ENCODE measurements at regions not wholly inside any gene's neighbourhood (a gene's known extent, or its start where the extent isn't known, plus 50 kb on each side); places are given as distances from the start of the nearest gene placed in this dataset.

- DNase-seq (ENCODE audit: insufficient read length, low spot score) (no peak), FAIRE-seq (no peak)
- TF ChIP-seq TAF1 (IDR thresholded peaks at IDR 0.05; ENCODE audit: low read depth, low read length) (no peak), SPI1 (IDR thresholded peaks at IDR 0.05; ENCODE audit: low read depth, low read length) (no peak), POLR2AphosphoS5 (IDR thresholded peaks at IDR 0.05; ENCODE audit: low read depth, low read length) (no peak), POLR2A (IDR thresholded peaks at IDR 0.05; ENCODE audit: low read depth, low read length) (no peak), PAX5 (IDR thresholded peaks at IDR 0.05; ENCODE audit: insufficient read depth, low read length, severe bottlenecking) (no peak), POU2F2 (IDR thresholded peaks at IDR 0.05; ENCODE audit: low read depth, low read length) (no peak)
Measured at GRCh38 chr4:110710070-110710469, 87.2 kb upstream of the PITX2 start.

DNA sequence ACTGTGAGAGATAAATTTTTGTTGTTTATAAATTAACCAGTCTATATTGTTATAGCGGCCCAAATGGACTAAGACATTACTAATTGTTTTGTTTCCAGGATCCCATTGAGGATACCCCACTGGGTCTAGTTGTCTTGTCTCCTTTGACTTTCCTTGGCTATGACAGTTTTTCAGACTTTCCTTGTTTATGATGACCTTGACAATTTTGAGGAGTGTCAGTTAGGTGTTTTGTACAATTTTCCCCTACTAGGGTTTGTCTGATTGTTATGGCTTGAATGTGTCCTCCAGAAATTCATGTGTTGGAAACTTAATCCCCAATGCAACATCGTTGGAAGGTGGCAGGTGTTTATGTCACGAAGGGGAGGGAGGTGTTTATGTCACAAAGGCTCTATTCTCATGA lies 89.6 kb upstream of the PITX2 start:
- TF ChIP-seq POLR2AphosphoS5 (IDR thresholded peaks at IDR 0.05; ENCODE audit: low read depth, low read length) (no peak), SPI1 (IDR thresholded peaks at IDR 0.05; ENCODE audit: low read depth, low read length) (no peak), PAX5 (IDR thresholded peaks at IDR 0.05; ENCODE audit: insufficient read depth, low read length, severe bottlenecking) (no peak), TAF1 (IDR thresholded peaks at IDR 0.05; ENCODE audit: low read depth, low read length) (no peak), POLR2A (IDR thresholded peaks at IDR 0.05; ENCODE audit: low read depth, low read length) (no peak), POU2F2 (IDR thresholded peaks at IDR 0.05; ENCODE audit: low read depth, low read length) (no peak)
- no peak for FAIRE-seq
- no peak for DNase-seq (ENCODE audit: insufficient read length, low spot score)

DNA sequence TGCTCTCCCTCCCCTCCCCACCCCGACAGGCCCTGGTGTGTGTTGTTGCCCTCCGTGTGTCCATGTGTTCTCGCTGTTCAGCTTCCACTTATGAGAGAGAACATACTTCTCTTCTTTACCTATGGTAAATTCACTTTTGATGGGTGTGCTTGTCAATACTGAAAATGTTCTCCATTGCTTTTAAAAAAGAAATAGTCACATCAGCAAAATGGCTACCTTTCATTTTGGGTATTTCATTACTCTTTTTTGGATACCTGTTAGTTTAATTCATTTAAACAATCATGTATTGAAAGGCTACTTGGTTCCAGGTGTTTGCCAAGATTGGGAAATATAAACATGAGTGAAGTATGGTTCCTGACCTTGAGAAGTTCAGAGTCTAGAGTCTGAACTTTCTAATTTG lies 107.4 kb upstream of the PITX2 start:
- no peak for FAIRE-seq
- no peak for DNase-seq (ENCODE audit: insufficient read length, low spot score)
- no peak for TF ChIP-seq PAX5 (IDR thresholded peaks at IDR 0.05; ENCODE audit: insufficient read depth, low read length, severe bottlenecking)
- no peak for TF ChIP-seq SPI1 (IDR thresholded peaks at IDR 0.05; ENCODE audit: low read depth, low read length)
- TF ChIP-seq POU2F2 (IDR thresholded peaks at IDR 0.05; ENCODE audit: low read depth, low read length) = no peak
- TF ChIP-seq POLR2A (IDR thresholded peaks at IDR 0.05; ENCODE audit: low read depth, low read length) = no peak
- no peak for TF ChIP-seq POLR2AphosphoS5 (IDR thresholded peaks at IDR 0.05; ENCODE audit: low read depth, low read length)
- TF ChIP-seq TAF1 (IDR thresholded peaks at IDR 0.05; ENCODE audit: low read depth, low read length) = no peak

- FAIRE-seq (no peak), DNase-seq (ENCODE audit: insufficient read length, low spot score) (no peak)
- TF ChIP-seq POLR2AphosphoS5 (IDR thresholded peaks at IDR 0.05; ENCODE audit: low read depth, low read length) = no peak
Measured at GRCh38 chr4:110733901-110734300, 111.0 kb upstream of the PITX2 start.

- DNase-seq (ENCODE audit: insufficient read length, low spot score) (no peak), FAIRE-seq (no peak)
- TF ChIP-seq SPI1 (IDR thresholded peaks at IDR 0.05; ENCODE audit: low read depth, low read length) (no peak), POU2F2 (IDR thresholded peaks at IDR 0.05; ENCODE audit: low read depth, low read length) (no peak), POLR2A (IDR thresholded peaks at IDR 0.05; ENCODE audit: low read depth, low read length) (no peak), POLR2AphosphoS5 (IDR thresholded peaks at IDR 0.05; ENCODE audit: low read depth, low read length) (no peak), PAX5 (IDR thresholded peaks at IDR 0.05; ENCODE audit: insufficient read depth, low read length, severe bottlenecking) (no peak), TAF1 (IDR thresholded peaks at IDR 0.05; ENCODE audit: low read depth, low read length) (no peak)
Measured at GRCh38 chr4:110735686-110736085, 112.8 kb upstream of the PITX2 start.

DNA sequence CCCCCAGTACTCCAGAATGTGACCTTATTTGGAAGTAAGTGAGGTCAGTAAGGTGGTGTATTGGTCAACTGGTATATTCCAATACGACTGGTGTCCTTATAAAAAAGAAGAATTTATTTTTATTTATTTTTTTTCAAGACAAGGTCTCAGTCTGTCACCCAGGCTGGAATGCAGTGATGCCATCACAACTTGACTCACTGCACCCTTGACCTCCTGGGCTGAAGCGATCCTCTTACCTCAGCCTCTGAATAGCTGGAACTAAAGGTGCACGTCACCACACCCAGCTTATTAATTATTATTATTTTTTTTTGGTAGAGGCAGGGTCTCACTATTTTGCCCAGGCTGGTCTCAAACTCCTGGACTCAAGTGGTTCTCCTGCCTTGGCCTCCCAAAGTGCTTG lies 115.1 kb upstream of the PITX2 start:
- FAIRE-seq (no peak), DNase-seq (ENCODE audit: insufficient read length, low spot score) (no peak)
- TF ChIP-seq TAF1 (IDR thresholded peaks at IDR 0.05; ENCODE audit: low read depth, low read length) (no peak), POU2F2 (IDR thresholded peaks at IDR 0.05; ENCODE audit: low read depth, low read length) (no peak), PAX5 (IDR thresholded peaks at IDR 0.05; ENCODE audit: insufficient read depth, low read length, severe bottlenecking) (no peak), POLR2AphosphoS5 (IDR thresholded peaks at IDR 0.05; ENCODE audit: low read depth, low read length) (no peak), POLR2A (IDR thresholded peaks at IDR 0.05; ENCODE audit: low read depth, low read length) (no peak), SPI1 (IDR thresholded peaks at IDR 0.05; ENCODE audit: low read depth, low read length) (no peak)

- TF ChIP-seq SPI1 (IDR thresholded peaks at IDR 0.05; ENCODE audit: low read depth, low read length) (no peak), POLR2A (IDR thresholded peaks at IDR 0.05; ENCODE audit: low read depth, low read length) (no peak), POU2F2 (IDR thresholded peaks at IDR 0.05; ENCODE audit: low read depth, low read length) (no peak), PAX5 (IDR thresholded peaks at IDR 0.05; ENCODE audit: insufficient read depth, low read length, severe bottlenecking) (no peak)
- DNase-seq (ENCODE audit: insufficient read length, low spot score) = no peak
- no peak for FAIRE-seq
Measured at GRCh38 chr4:110742143-110742542, 119.3 kb upstream of the PITX2 start.

- FAIRE-seq (no peak), DNase-seq (ENCODE audit: insufficient read length, low spot score) (no peak)
- TF ChIP-seq POLR2A (IDR thresholded peaks at IDR 0.05; ENCODE audit: low read depth, low read length) = no peak
- no peak for TF ChIP-seq PAX5 (IDR thresholded peaks at IDR 0.05; ENCODE audit: insufficient read depth, low read length, severe bottlenecking)
- no peak for TF ChIP-seq POU2F2 (IDR thresholded peaks at IDR 0.05; ENCODE audit: low read depth, low read length)
- TF ChIP-seq SPI1 (IDR thresholded peaks at IDR 0.05; ENCODE audit: low read depth, low read length) = no peak
- no peak for TF ChIP-seq POLR2AphosphoS5 (IDR thresholded peaks at IDR 0.05; ENCODE audit: low read depth, low read length)
- TF ChIP-seq TAF1 (IDR thresholded peaks at IDR 0.05; ENCODE audit: low read depth, low read length) = no peak
Measured at GRCh38 chr4:110748071-110748470, 125.2 kb upstream of the PITX2 start.

- FAIRE-seq (no peak), DNase-seq (ENCODE audit: insufficient read length, low spot score) (no peak)
- TF ChIP-seq SPI1 (IDR thresholded peaks at IDR 0.05; ENCODE audit: low read depth, low read length) (no peak), POLR2AphosphoS5 (IDR thresholded peaks at IDR 0.05; ENCODE audit: low read depth, low read length) (no peak), POLR2A (IDR thresholded peaks at IDR 0.05; ENCODE audit: low read depth, low read length) (no peak), TAF1 (IDR thresholded peaks at IDR 0.05; ENCODE audit: low read depth, low read length) (no peak), POU2F2 (IDR thresholded peaks at IDR 0.05; ENCODE audit: low read depth, low read length) (no peak), PAX5 (IDR thresholded peaks at IDR 0.05; ENCODE audit: insufficient read depth, low read length, severe bottlenecking) (no peak)
Measured at GRCh38 chr4:110751183-110751582, 128.3 kb upstream of the PITX2 start.

GRCh38 chr4:110751986-110752385 lies 129.1 kb upstream of the PITX2 start:
- FAIRE-seq (no peak), DNase-seq (ENCODE audit: insufficient read length, low spot score) (no peak)
- TF ChIP-seq TAF1 (IDR thresholded peaks at IDR 0.05; ENCODE audit: low read depth, low read length) = no peak
- no peak for TF ChIP-seq POLR2A (IDR thresholded peaks at IDR 0.05; ENCODE audit: low read depth, low read length)
- no peak for TF ChIP-seq SPI1 (IDR thresholded peaks at IDR 0.05; ENCODE audit: low read depth, low read length)
- TF ChIP-seq POLR2AphosphoS5 (IDR thresholded peaks at IDR 0.05; ENCODE audit: low read depth, low read length) = no peak
- TF ChIP-seq PAX5 (IDR thresholded peaks at IDR 0.05; ENCODE audit: insufficient read depth, low read length, severe bottlenecking) = no peak
- no peak for TF ChIP-seq POU2F2 (IDR thresholded peaks at IDR 0.05; ENCODE audit: low read depth, low read length)
